ENCODE measurements at regions not wholly inside any gene's neighbourhood (a gene's known extent, or its start where the extent isn't known, plus 50 kb on each side); places are given as distances from the start of the nearest gene placed in this dataset.

GRCh38 chr5:67831048-67831447 is 384.5 kb upstream of the PIK3R1 start:
- no peak for DNase-seq
- WGBS (ENCODE audit: extremely low coverage, insufficient read length, low lambda C conversion rate): no CpG with 5 or more reads among the region's 1 CpG

More at GRCh38 chr5:67831048-67831447, 384.5 kb upstream of the PIK3R1 start:
- Histone ChIP-seq H2BK120ac (ENCODE audit: low read depth, low read length, poor library complexity, severe bottlenecking) (no peak overlapping the region), H3K56ac (ENCODE audit: insufficient read length, low read depth, low read length) (no peak overlapping the region), H3K4ac (ENCODE audit: low read depth, low read length) (no peak overlapping the region), H2BK5ac (ENCODE audit: insufficient read length, low read length) (no peak overlapping the region), H2BK12ac (ENCODE audit: insufficient read length, low read depth, low read length) (no peak overlapping the region), H3K79me1 (ENCODE audit: insufficient read depth, low read depth, low read length, poor library complexity, severe bottlenecking) (no peaks in the 10 kb centered on the region), H3K18ac (ENCODE audit: insufficient read length, low read depth, low read length) (no peak overlapping the region), H3K4me1 (ENCODE audit: insufficient read depth, low read length) (no peaks in the 10 kb centered on the region; the same call in 1 of the 2 replicates), H3K9me3 (ENCODE audit: control insufficient read depth, low read depth, low read length) (no peaks in the 10 kb centered on the region), H4K20me1 (ENCODE audit: control insufficient read depth, insufficient read depth, insufficient read length) (no peaks in the 10 kb centered on the region), H3K4me2 (ENCODE audit: insufficient read depth, insufficient read length, low read length) (no peak overlapping the region), H3K14ac (ENCODE audit: insufficient read depth, low read length) (no peak overlapping the region), H3K27me3 (ENCODE audit: insufficient read depth, low read length) (no peaks in the 10 kb centered on the region), H3K23ac (ENCODE audit: insufficient read length, low read depth, low read length) (no peak overlapping the region), H3K9ac (ENCODE audit: extremely low read depth, insufficient read length, low read length) (no peak overlapping the region), H3K23me2 (ENCODE audit: insufficient read length, low read depth, low read length, poor library complexity, severe bottlenecking) (no peaks in the 10 kb centered on the region), H3K27ac (ENCODE audit: insufficient read length, low read depth, low read length) (no peak overlapping the region), H4K91ac (ENCODE audit: insufficient read length, low read depth, low read length) (no peak overlapping the region), H2AFZ (ENCODE audit: low read length) (no peak overlapping the region), H3K79me2 (ENCODE audit: insufficient read depth, low read length) (no peaks in the 10 kb centered on the region), H2BK20ac (ENCODE audit: low read depth, low read length, poor library complexity, severe bottlenecking) (no peak overlapping the region), H2AK5ac (ENCODE audit: insufficient read length, low read length) (no peak overlapping the region), H4K5ac (ENCODE audit: insufficient read length, low read depth, low read length) (no peak overlapping the region), H4K8ac (replicated peaks; ENCODE audit: insufficient read length, low read depth, low read length) (no peak overlapping the region), H3T11ph (ENCODE audit: low read length) (no peak overlapping the region), H2BK15ac (ENCODE audit: low read depth, low read length) (no peak overlapping the region)
- no peak for TF ChIP-seq CTCF (conservative IDR thresholded peaks at IDR 0.05)
- Mint-ChIP-seq H3K4me3 (no peak overlapping the region), H3K9me3 (no peaks in the 10 kb centered on the region), H3K36me3 (ENCODE audit: insufficient read depth in 1 of 3, low read depth in 3 of 3) (no peaks in the 10 kb centered on the region; a peak in 1 of 7 replicates), H3K27ac (peak overlapping the region in 1 of 3 experiments; percentile 59; a peak in 1 of 7 replicates), H3K4me1 (peaks cover 24 to 25% of the 10 kb centered on the region in 2 experiments), H3K27me3 (ENCODE audit: low read depth) (no peaks in the 10 kb centered on the region; the same call in 1 of the 2 replicates)
